Breast epithelium (tissue), 3 donors: ENCODE measurements at regions not wholly inside any gene's neighbourhood (a gene's known extent, or its start where the extent isn't known, plus 50 kb on each side); places are given as distances from the start of the nearest gene placed in this dataset.

Experiments
- CTCF ChIP-seq, 3 donors: fragments of 450-650 bp; IDR thresholded peaks; one replicate each; pipeline ENCODE4 v1.5.1; 2016 to 2017; ENCODE audit warnings: antibody characterized with exemption in 3 of 3, mild to moderate bottlenecking in 3 of 3, moderate library complexity in 3 of 3
- POLR2AphosphoS5 ChIP-seq, 3 donors: sonication (generic); formaldehyde crosslinking; IDR thresholded peaks; one replicate each; pipeline ENCODE4 v1.6.1; 2017; ENCODE audit warnings: antibody characterized with exemption in 3 of 3

GRCh38 chr20:51121901-51122412 is 99.0 kb upstream of the KCNG1 start:
- TF ChIP-seq CTCF (IDR thresholded peaks at IDR 0.05) (no peak), POLR2AphosphoS5 (IDR thresholded peaks at IDR 0.05) (no peak)
